LNCaP clone FGC (cell line): ENCODE measurements at regions not wholly inside any gene's neighbourhood (a gene's known extent, or its start where the extent isn't known, plus 50 kb on each side); places are given as distances from the start of the nearest gene placed in this dataset.

Experiments used
- DNase-seq: peaks from one replicate; pipeline ENCODE4 v3.0.0-alpha.2; 2011; ENCODE audit warnings: low read depth
- H3K4me3 ChIP-seq: 2 replicates; pipeline ENCODE4 v1.5.1; 2011; ENCODE audit warnings: mild to moderate bottlenecking, low read depth, low read length, control low read depth
- TF ChIP-seq, protein P1 (sequence below): IDR thresholded peaks from 2 replicates; pipeline ENCODE4 v1.5.1; 2012; ENCODE audit warnings: mild to moderate bottlenecking; ENCODE audit not compliant: control insufficient read depth, insufficient read depth; ENCODE audit errors: extremely low read depth

DNA sequence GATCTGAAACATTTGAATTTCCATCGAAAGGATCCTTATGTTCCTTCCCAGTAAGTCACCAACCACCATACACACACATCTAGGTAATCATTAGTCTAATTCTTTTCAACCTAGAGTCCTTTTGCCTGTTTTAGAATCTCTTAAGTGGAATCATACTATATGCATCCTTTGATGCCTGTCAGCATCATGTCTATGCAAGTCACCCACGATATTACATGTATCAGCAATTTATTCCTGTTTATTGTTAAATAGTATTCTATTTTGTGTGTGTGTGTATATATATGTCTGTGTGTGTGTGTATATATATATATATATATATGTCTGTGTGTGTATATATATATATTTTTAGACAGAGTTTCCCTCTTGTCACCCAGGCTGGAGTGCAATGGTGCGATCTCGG is 78.9 kb upstream of the RPH3AL start:
- TF ChIP-seq, protein P1, sequence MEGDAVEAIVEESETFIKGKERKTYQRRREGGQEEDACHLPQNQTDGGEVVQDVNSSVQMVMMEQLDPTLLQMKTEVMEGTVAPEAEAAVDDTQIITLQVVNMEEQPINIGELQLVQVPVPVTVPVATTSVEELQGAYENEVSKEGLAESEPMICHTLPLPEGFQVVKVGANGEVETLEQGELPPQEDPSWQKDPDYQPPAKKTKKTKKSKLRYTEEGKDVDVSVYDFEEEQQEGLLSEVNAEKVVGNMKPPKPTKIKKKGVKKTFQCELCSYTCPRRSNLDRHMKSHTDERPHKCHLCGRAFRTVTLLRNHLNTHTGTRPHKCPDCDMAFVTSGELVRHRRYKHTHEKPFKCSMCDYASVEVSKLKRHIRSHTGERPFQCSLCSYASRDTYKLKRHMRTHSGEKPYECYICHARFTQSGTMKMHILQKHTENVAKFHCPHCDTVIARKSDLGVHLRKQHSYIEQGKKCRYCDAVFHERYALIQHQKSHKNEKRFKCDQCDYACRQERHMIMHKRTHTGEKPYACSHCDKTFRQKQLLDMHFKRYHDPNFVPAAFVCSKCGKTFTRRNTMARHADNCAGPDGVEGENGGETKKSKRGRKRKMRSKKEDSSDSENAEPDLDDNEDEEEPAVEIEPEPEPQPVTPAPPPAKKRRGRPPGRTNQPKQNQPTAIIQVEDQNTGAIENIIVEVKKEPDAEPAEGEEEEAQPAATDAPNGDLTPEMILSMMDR: no peak
- DNase-seq: no peak

GRCh38 chr17:429589-429988 is 77.0 kb upstream of the RPH3AL start:
- no peak for DNase-seq
- TF ChIP-seq, protein P1: no peak
- H3K4me3 ChIP-seq: no peak overlapping the region

More for the DNA sequence above, 78.9 kb upstream of the RPH3AL start:
- H3K4me3 ChIP-seq: no peak overlapping the region

- DNase-seq: no peak
- TF ChIP-seq, protein P1: no peak
- no peak overlapping the region for H3K4me3 ChIP-seq
Measured at GRCh38 chr17:428414-428813, 75.8 kb upstream of the RPH3AL start.

GRCh38 chr17:427891-428290 is 75.3 kb upstream of the RPH3AL start:
- no peak overlapping the region for H3K4me3 ChIP-seq
- TF ChIP-seq, protein P1: no peak
- DNase-seq: no peak

DNA sequence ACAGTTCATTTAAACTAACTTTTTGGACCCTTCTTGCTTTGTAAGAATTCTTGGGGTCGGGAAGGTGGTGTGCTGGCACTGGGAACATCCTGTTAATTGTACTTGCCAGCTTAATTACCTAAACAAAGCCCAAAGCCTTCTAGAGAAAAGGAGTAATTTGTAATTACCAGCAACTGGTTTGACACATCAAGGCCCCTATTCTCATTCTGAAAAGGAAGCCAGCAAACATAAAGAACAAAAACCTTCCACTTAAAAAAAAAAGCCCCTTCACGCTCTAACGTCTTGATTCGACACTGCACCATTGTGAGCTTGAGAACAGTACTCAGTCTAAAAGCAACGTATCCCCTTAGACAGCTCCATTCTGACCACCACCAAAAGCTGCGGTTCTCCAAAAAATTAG is 74.7 kb upstream of the RPH3AL start:
- TF ChIP-seq, protein P1: no peak
- DNase-seq: no peak
- no peak overlapping the region for H3K4me3 ChIP-seq

DNA sequence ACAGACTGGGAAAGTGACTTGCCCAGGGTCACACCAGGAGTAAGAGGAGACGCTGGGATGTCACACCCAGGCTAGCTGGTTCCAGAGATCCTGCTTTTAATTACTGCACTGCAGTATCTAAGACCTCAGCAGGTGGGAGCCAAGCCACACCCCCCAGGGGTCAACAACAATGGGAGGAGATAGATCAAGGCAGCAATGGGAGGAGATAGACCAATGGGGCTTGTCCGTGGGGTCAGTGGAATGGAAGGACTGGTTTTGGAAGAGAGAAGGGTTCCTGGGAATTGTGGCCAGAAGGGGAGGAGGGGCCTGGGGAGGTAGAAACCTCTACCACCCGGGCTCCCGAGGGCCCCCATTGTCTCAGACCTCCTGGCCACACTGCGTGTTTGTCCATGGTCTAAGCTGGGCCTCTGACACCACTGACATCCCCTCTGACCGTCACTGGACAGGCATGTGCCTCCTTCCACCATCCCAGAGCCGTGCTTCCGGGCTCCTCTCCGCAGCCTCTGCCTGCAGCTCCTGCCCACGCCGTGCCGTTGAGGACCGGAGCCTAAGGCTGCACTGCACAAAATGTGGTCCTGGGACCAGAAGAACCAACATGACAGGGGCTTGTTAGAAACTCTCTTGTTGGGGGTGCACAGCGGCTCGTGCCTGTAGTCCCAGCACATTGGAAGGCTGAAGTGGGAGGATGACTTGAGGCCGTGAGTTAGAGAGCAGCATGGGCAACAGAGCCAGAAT is 69.8 kb upstream of the RPH3AL start:
- TF ChIP-seq, protein P1: no peak

More for the DNA sequence above, 69.8 kb upstream of the RPH3AL start:
- H3K4me3 ChIP-seq: no peak overlapping the region
- DNase-seq: no peak
